ENCODE measurements at regions not wholly inside any gene's neighbourhood (a gene's known extent, or its start where the extent isn't known, plus 50 kb on each side); places are given as distances from the start of the nearest gene placed in this dataset.

GRCh38 chr13:58097831-58098230 is 466.3 kb downstream of the PCDH17 start:
- TF ChIP-seq EZH2 (IDR thresholded peaks at IDR 0.05; ENCODE audit: insufficient read depth, low read length) (no peak), CTCF (IDR thresholded peaks at IDR 0.05; ENCODE audit: insufficient read depth, low read depth, low read length) (no peak)
